ENCODE measurements at regions not wholly inside any gene's neighbourhood (a gene's known extent, or its start where the extent isn't known, plus 50 kb on each side); places are given as distances from the start of the nearest gene placed in this dataset.

- TF ChIP-seq EZH2 (IDR thresholded peaks at IDR 0.05; ENCODE audit: low read depth) (no peak), CTCF (conservative IDR thresholded peaks at IDR 0.05) (no peak)
Measured at GRCh38 chr2:149768320-149768799, 180.8 kb upstream of the MMADHC start.

All from PC-9 (cell line).